H1 (cell line): ENCODE measurements at regions not wholly inside any gene's neighbourhood (a gene's known extent, or its start where the extent isn't known, plus 50 kb on each side); places are given as distances from the start of the nearest gene placed in this dataset.

Source experiments
- CTCF ChIA-PET: fragments of 300-600 bp; sonication (Branson Sonifier 250); formaldehyde crosslinking; loops from one replicate; lab custom pipeline; 2021; ENCODE audit not compliant: partially characterized antibody; lab: Charles Lee
- POLR2A ChIA-PET: fragments of 300-600 bp; sonication (Branson Sonifier 250); formaldehyde crosslinking; loops from one replicate; lab custom pipeline; 2021; ENCODE audit warnings: inconsistent platforms; ENCODE audit not compliant: partially characterized antibody; lab: Charles Lee
- DNase-seq, 2 experiments: peaks; one replicate each; pipeline versions ENCODE4 v3.0.0 to v3.0.0-alpha.2; 2010 to 2022; ENCODE audit warnings: low spot score in 2 of 2, low read depth in 1 of 2, mixed read lengths in 1 of 2
- FAIRE-seq: peaks from 2 replicates; lab custom pipeline; 2011; peaks lifted over from hg19 to GRCh38; lab: Jason Lieb, UNC
- H2AFZ ChIP-seq: 2 replicates; pipeline ENCODE4 v1.8.1; 2012; ENCODE audit warnings: low read length, inconsistent platforms
- H2AK5ac ChIP-seq: 2 replicates; pipeline ENCODE4 v1.6.1; 2013; ENCODE audit warnings: low read depth, low read length
- H2BK120ac ChIP-seq: replicated peaks from 2 replicates; pipeline ENCODE3; 2013; ENCODE audit warnings: low read depth, low read length, inconsistent platforms
- H2BK12ac ChIP-seq: 2 replicates; pipeline ENCODE4 v1.6.1; 2013; ENCODE audit warnings: low read depth, low read length
- H2BK15ac ChIP-seq: 2 replicates; pipeline ENCODE4 v1.6.1; 2013; ENCODE audit warnings: low read length
- H2BK20ac ChIP-seq: 2 replicates; pipeline ENCODE4 v1.6.1; 2013; ENCODE audit warnings: low read length
- H2BK5ac ChIP-seq: 2 replicates; pipeline ENCODE4 v1.6.1; 2013; ENCODE audit warnings: low read depth, low read length
- H3K14ac ChIP-seq: 2 replicates; pipeline ENCODE4 v1.6.1; 2013; ENCODE audit warnings: inconsistent platforms; ENCODE audit not compliant: insufficient read length
- H3K18ac ChIP-seq: 2 replicates; pipeline ENCODE4 v1.6.1; 2013; ENCODE audit warnings: low read length; ENCODE audit errors: extremely low read depth
- H3K23ac ChIP-seq: 2 replicates; pipeline ENCODE4 v1.6.1; 2013; ENCODE audit warnings: inconsistent platforms; ENCODE audit not compliant: insufficient read length
- H3K23me2 ChIP-seq: 2 replicates; pipeline ENCODE4 v1.6.1; 2013; ENCODE audit warnings: low read depth, low read length
- H3K27ac ChIP-seq: 2 replicates; pipeline ENCODE4 v1.6.1; 2011; ENCODE audit warnings: low read depth, low read length, inconsistent platforms
- H3K27me3 ChIP-seq, 4 experiments: replicated peaks in 1 of 4; 1 replicate in 1 of 4; 2 replicates in 3 of 4; pipeline versions ENCODE4 v1.6.1 to v1.8.1; 2011 to 2013; ENCODE audit warnings: low read length in 3 of 4, mild to moderate bottlenecking in 3 of 4, inconsistent platforms in 2 of 4, mixed read lengths in 2 of 4, moderate library complexity in 1 of 4; ENCODE audit not compliant: control insufficient read depth in 3 of 4, insufficient read depth in 3 of 4; ENCODE audit errors: extremely low read depth in 1 of 4
- H3K36me3 ChIP-seq, 4 experiments: 2 replicates each; pipeline versions ENCODE4 v1.6.1 to v1.8.1; 2011 to 2013; ENCODE audit warnings: mild to moderate bottlenecking in 4 of 4, low read length in 3 of 4, moderate library complexity in 2 of 4, control low read depth in 1 of 4, inconsistent platforms in 1 of 4; ENCODE audit not compliant: insufficient read depth in 4 of 4, control insufficient read depth in 2 of 4
- H3K4ac ChIP-seq: replicated peaks from 2 replicates; pipeline ENCODE3; 2013; ENCODE audit warnings: low read length, low read depth, mixed read lengths, inconsistent platforms; ENCODE audit not compliant: insufficient read length
- H3K4me1 ChIP-seq, 4 experiments: replicated peaks in 1 of 4; 1 replicate in 1 of 4; 2 replicates in 3 of 4; pipeline versions ENCODE4 v1.6.1 to v1.8.1; 2011 to 2013; ENCODE audit warnings: low read length in 3 of 4, inconsistent platforms in 2 of 4, mixed read lengths in 1 of 4; ENCODE audit not compliant: insufficient read depth in 4 of 4, control insufficient read depth in 3 of 4
- H3K4me2 ChIP-seq, 2 experiments: 2 replicates each; pipeline versions ENCODE4 v1.6.1 to v1.8.1; 2011 to 2013; ENCODE audit warnings: low read depth in 2 of 2, low read length in 2 of 2, control low read depth in 1 of 2, inconsistent platforms in 1 of 2, mild to moderate bottlenecking in 1 of 2; ENCODE audit not compliant: insufficient read depth in 1 of 2
- H3K4me3 ChIP-seq, 4 experiments: fragments of 200-600, 300-600 bp in 1 of 4; sonication (generic), shearing (Covaris generic), sonication (Bioruptor Twin) in 1 of 4; 2 replicates each; pipeline versions ENCODE4 v1.5.1 to v1.8.1; 2011 to 2016; ENCODE audit warnings: low read length in 4 of 4, low read depth in 3 of 4, control low read depth in 2 of 4, inconsistent platforms in 2 of 4, mild to moderate bottlenecking in 2 of 4, mixed read lengths in 1 of 4, moderate library complexity in 1 of 4; ENCODE audit not compliant: insufficient read depth in 2 of 4; ENCODE audit errors: extremely low read depth in 1 of 4
- H3K56ac ChIP-seq: replicated peaks from 2 replicates; pipeline ENCODE3; 2013; ENCODE audit warnings: low read depth, mild to moderate bottlenecking, mixed read lengths, low read length, inconsistent platforms; ENCODE audit not compliant: insufficient read length
- H3K79me1 ChIP-seq: 2 replicates; pipeline ENCODE4 v1.6.1; 2013; ENCODE audit warnings: low read depth, low read length, control low read depth
- H3K79me2 ChIP-seq, 2 experiments: 2 replicates each; pipeline versions ENCODE4 v1.6.1 to v1.8.1; 2012 to 2013; ENCODE audit warnings: low read length in 2 of 2, mild to moderate bottlenecking in 2 of 2, inconsistent platforms in 1 of 2; ENCODE audit not compliant: insufficient read depth in 2 of 2, control insufficient read depth in 1 of 2
- H3K9ac ChIP-seq, 4 experiments: replicated peaks in 1 of 4; 1 replicate in 1 of 4; 2 replicates in 3 of 4; pipeline versions ENCODE4 v1.6.1 to v1.8.1; 2011 to 2013; ENCODE audit warnings: low read depth in 3 of 4, low read length in 3 of 4, control low read depth in 2 of 4, mild to moderate bottlenecking in 2 of 4, moderate library complexity in 2 of 4, inconsistent platforms in 1 of 4; ENCODE audit errors: extremely low read depth in 1 of 4
- H3K9me3 ChIP-seq, 2 experiments: 2 replicates each; pipeline versions ENCODE4 v1.6.1 to v1.8.1; 2012 to 2013; ENCODE audit warnings: mild to moderate bottlenecking in 2 of 2, moderate library complexity in 2 of 2, control low read depth in 1 of 2, inconsistent platforms in 1 of 2, low read depth in 1 of 2, low read length in 1 of 2, mixed read lengths in 1 of 2; ENCODE audit not compliant: insufficient read depth in 2 of 2
- H4K20me1 ChIP-seq, 2 experiments: replicated peaks in 1 of 2; 2 replicates each; pipeline versions ENCODE3 to v1.8.1; 2011 to 2013; ENCODE audit warnings: inconsistent platforms in 2 of 2, low read length in 2 of 2, mild to moderate bottlenecking in 1 of 2; ENCODE audit not compliant: insufficient read depth in 2 of 2, control insufficient read depth in 1 of 2
- H4K5ac ChIP-seq: 2 replicates; pipeline ENCODE4 v1.6.1; 2013; ENCODE audit warnings: low read length, low read depth, mixed read lengths, inconsistent platforms; ENCODE audit not compliant: insufficient read length
- H4K8ac ChIP-seq: 2 replicates; pipeline ENCODE4 v1.8.0; 2013; ENCODE audit warnings: mild to moderate bottlenecking, moderate library complexity, low read length, inconsistent platforms; ENCODE audit not compliant: insufficient read depth; ENCODE audit errors: extremely low read depth
- H4K91ac ChIP-seq: replicated peaks from 2 replicates; pipeline ENCODE3; 2013; ENCODE audit warnings: low read length, mixed read lengths, inconsistent platforms; ENCODE audit not compliant: insufficient read length
- BACH1 ChIP-seq: IDR thresholded peaks from 2 replicates; pipeline ENCODE4 v1.6.1; 2012; ENCODE audit warnings: low read length, improper control_type of control experiment
- BCL11A ChIP-seq, 2 experiments: IDR thresholded peaks; one replicate each; pipeline ENCODE4 v1.6.1; 2011; ENCODE audit warnings: low read depth in 2 of 2, low read length in 2 of 2, mild to moderate bottlenecking in 2 of 2
- BRCA1 ChIP-seq: IDR thresholded peaks from 2 replicates; pipeline ENCODE4 v1.6.1; 2012; ENCODE audit warnings: low read depth, low read length, improper control_type of control experiment
- FOSL1 ChIP-seq: IDR thresholded peaks from 2 replicates; pipeline ENCODE4 v1.6.1; 2011; ENCODE audit warnings: mild to moderate bottlenecking, low read depth, low read length, moderate library complexity; ENCODE audit not compliant: insufficient read depth
- GABPA ChIP-seq: IDR thresholded peaks from 2 replicates; pipeline ENCODE4 v1.6.1; 2011; ENCODE audit warnings: mild to moderate bottlenecking, low read length, moderate library complexity, borderline replicate concordance; ENCODE audit not compliant: insufficient read depth
- JUN ChIP-seq: IDR thresholded peaks from 2 replicates; pipeline ENCODE4 v1.6.1; 2011; ENCODE audit warnings: low read depth, mild to moderate bottlenecking, improper control_type of control experiment, low read length
- KDM1A ChIP-seq: fragments of 200-600, 300-600 bp; sonication (generic); IDR thresholded peaks from 2 replicates; pipeline ENCODE4 v1.7.1; 2016; ENCODE audit warnings: mild to moderate bottlenecking, low read length, borderline replicate concordance
- RNF2 ChIP-seq: fragments of 200-900, 300-1000 bp; sonication (generic); IDR thresholded peaks from 2 replicates; pipeline ENCODE4 v1.7.1; 2016; ENCODE audit warnings: borderline replicate concordance, low read depth, mild to moderate bottlenecking, antibody characterized with exemption, low read length; ENCODE audit not compliant: poor library complexity, severe bottlenecking; ENCODE audit errors: missing control alignments
- SIX5 ChIP-seq: IDR thresholded peaks from 2 replicates; pipeline ENCODE4 v1.6.1; 2011; ENCODE audit warnings: mild to moderate bottlenecking, low read depth, low read length
- SP2 ChIP-seq: IDR thresholded peaks from 2 replicates; pipeline ENCODE4 v1.6.1; 2012; ENCODE audit warnings: mild to moderate bottlenecking, low read length, inconsistent platforms
- SP4 ChIP-seq: IDR thresholded peaks from 2 replicates; pipeline ENCODE4 v1.6.1; 2012; ENCODE audit warnings: low read length, inconsistent platforms
- SUZ12 ChIP-seq: fragments of 200-600 bp; sonication (generic); IDR thresholded peaks from 2 replicates; pipeline ENCODE4 v1.6.1; 2012; ENCODE audit warnings: mild to moderate bottlenecking, inconsistent platforms, low read length, moderate library complexity, mixed read lengths
- WGBS, 2 experiments: shearing (Covaris generic) in 1 of 2; methylation state at CpG; one replicate each; pipeline versions ENCODE4 v1.1.6 to v1.1.7; 2013 to 2015; ENCODE audit warnings: low lambda C conversion rate in 2 of 2, mixed read lengths in 2 of 2, inconsistent platforms in 1 of 2, low coverage in 1 of 2, missing lambda C conversion rate in 1 of 2; ENCODE audit not compliant: insufficient replicate concordance in 2 of 2, insufficient coverage in 1 of 2, insufficient read length in 1 of 2; ENCODE audit errors: extremely low coverage in 1 of 2, missing lambda C conversion rate in 1 of 2; 5-methylcytosine and 5-hydroxymethylcytosine counted together
- TF ChIP-seq, protein P1 (sequence below): IDR thresholded peaks from 2 replicates; pipeline ENCODE4 v1.6.1; 2011; ENCODE audit warnings: low read length, improper control_type of control experiment
- TF ChIP-seq, protein P2 (sequence below): IDR thresholded peaks from 2 replicates; pipeline ENCODE4 v1.6.1; 2012; ENCODE audit warnings: inconsistent platforms

DNA sequence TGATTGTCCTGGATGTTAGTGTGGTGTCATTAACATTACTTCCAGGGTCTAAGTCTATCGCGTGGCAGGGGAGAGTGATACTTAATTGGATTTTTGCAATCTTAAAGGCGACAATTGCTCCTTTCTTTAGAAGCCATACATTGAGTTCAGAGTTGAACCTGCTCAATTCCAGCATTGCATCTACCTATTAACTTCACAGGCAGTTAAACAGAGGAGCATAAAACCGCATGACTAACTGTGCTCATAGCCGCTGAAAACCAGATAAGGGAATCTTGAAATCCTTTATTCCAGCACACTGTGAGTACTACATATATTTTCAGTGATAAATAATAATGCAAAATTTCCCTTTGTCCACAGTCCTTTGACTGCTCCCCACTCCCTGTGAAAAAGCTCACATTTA, 255.3 kb downstream of the STK31 start:
- H4K8ac ChIP-seq = no peak overlapping the region
- no peak overlapping the region for H3K27ac ChIP-seq
- H4K5ac ChIP-seq = no peak overlapping the region
- FAIRE-seq = no peak
- no peak for DNase-seq
- no peak overlapping the region for H3K18ac ChIP-seq
- no peak overlapping the region for H3K23ac ChIP-seq
- no peaks in the 10 kb centered on the region for H3K23me2 ChIP-seq
- no peak overlapping the region for H2BK12ac ChIP-seq
- no peaks in the 10 kb centered on the region for H4K20me1 ChIP-seq
- no peaks in the 10 kb centered on the region for H3K79me1 ChIP-seq
- no peak overlapping the region for H2AFZ ChIP-seq
- no peaks in the 10 kb centered on the region for H3K36me3 ChIP-seq
- ChIA-PET CTCF (no interaction called here), POLR2A (no interaction called here)
- H3K4ac ChIP-seq = no peak overlapping the region
- no peak overlapping the region for H3K9ac ChIP-seq
- H2BK5ac ChIP-seq = no peak overlapping the region
- no peak overlapping the region for H3K14ac ChIP-seq
- H2BK120ac ChIP-seq = no peak overlapping the region
- H2BK20ac ChIP-seq = no peak overlapping the region
- no peak overlapping the region for H3K56ac ChIP-seq
- peaks cover 6 to 12% (median 10%) of the 10 kb centered on the region in 4 experiments; a peak in 5 of 7 replicates for H3K4me1 ChIP-seq
- H2AK5ac ChIP-seq = no peak overlapping the region
- H2BK15ac ChIP-seq = no peak overlapping the region
- WGBS, 2 experiments = 93% methylated on average over 5 of the region's 5 CpGs; no CpG with 5 or more reads in 1 of the 2 experiments
- no peak overlapping the region for H3K4me3 ChIP-seq
- no peak overlapping the region for H4K91ac ChIP-seq
- 0 out of 4 replicates have a peak, but pooled peaks cover 0 to 2% of the 10 kb centered on the region in 2 experiments for H3K9me3 ChIP-seq
- no peaks in the 10 kb centered on the region for H3K27me3 ChIP-seq
- no peaks in the 10 kb centered on the region for H3K79me2 ChIP-seq
- H3K4me2 ChIP-seq = no peak overlapping the region
- no peak for TF ChIP-seq BCL11A (IDR thresholded peaks at IDR 0.05; ENCODE audit: low read depth in 2 of 2, low read length in 2 of 2)
- TF ChIP-seq RNF2 = no peak
- TF ChIP-seq SIX5 = no peak
- no peak for TF ChIP-seq GABPA
- TF ChIP-seq, protein P1, sequence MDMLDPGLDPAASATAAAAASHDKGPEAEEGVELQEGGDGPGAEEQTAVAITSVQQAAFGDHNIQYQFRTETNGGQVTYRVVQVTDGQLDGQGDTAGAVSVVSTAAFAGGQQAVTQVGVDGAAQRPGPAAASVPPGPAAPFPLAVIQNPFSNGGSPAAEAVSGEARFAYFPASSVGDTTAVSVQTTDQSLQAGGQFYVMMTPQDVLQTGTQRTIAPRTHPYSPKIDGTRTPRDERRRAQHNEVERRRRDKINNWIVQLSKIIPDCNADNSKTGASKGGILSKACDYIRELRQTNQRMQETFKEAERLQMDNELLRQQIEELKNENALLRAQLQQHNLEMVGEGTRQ = no peak
- TF ChIP-seq FOSL1 = no peak
- TF ChIP-seq BACH1 = no peak
- no peak for TF ChIP-seq KDM1A
- TF ChIP-seq JUN = no peak
- TF ChIP-seq SUZ12 = no peak
- no peak for TF ChIP-seq SP4
- no peak for TF ChIP-seq SP2
- TF ChIP-seq BRCA1 = no peak
- TF ChIP-seq, protein P2, sequence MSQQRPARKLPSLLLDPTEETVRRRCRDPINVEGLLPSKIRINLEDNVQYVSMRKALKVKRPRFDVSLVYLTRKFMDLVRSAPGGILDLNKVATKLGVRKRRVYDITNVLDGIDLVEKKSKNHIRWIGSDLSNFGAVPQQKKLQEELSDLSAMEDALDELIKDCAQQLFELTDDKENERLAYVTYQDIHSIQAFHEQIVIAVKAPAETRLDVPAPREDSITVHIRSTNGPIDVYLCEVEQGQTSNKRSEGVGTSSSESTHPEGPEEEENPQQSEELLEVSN = no peak
